PC-9 (cell line): ENCODE measurements at regions not wholly inside any gene's neighbourhood (a gene's known extent, or its start where the extent isn't known, plus 50 kb on each side); places are given as distances from the start of the nearest gene placed in this dataset.

ENCODE experiments used
- EZH2 ChIP-seq: fragments of 200-600 bp; sonication (generic); IDR thresholded peaks from 2 replicates; pipeline ENCODE4 v1.8.0; 2017; ENCODE audit warnings: antibody characterized with exemption, low read depth
- TF ChIP-seq, protein P1 (sequence below): fragments of 200-600 bp; sonication (generic); conservative IDR thresholded peaks from 2 replicates; pipeline ENCODE4 v1.6.1; 2017; ENCODE audit warnings: mixed run types, antibody characterized with exemption, mild to moderate bottlenecking, moderate library complexity

DNA sequence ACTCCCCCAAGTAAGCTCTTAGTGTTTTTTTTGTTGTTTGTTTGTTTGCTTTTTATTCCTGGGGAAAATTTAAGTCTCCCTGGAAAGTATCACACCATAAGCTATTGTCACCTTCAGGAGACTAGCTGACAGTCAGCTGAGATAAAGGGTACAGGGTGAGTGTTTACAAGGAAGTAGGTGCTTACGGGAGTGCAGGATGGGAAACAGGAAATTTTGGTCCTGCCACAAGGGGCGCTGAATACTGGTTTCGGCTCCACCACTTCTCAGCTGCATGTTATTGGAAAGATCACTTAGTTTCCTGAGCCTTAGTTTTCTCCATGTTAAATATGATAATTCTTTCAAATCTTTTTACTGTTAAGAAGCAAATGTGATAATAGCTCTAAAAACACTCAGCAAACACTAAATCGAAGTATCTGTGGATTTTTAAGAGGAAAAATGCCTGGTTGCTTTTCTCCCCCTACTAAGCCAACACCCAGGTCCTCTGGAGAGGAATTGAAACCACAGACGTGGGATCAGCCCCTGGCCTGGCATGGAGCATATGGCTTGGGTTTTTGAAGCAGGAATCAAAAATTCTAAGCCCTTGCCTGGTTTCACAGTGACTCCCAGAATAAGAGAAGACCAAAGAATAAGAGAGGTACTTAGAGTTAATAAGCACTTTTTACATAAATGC is 90.7 kb downstream of the SCN11A start:
- TF ChIP-seq, protein P1, sequence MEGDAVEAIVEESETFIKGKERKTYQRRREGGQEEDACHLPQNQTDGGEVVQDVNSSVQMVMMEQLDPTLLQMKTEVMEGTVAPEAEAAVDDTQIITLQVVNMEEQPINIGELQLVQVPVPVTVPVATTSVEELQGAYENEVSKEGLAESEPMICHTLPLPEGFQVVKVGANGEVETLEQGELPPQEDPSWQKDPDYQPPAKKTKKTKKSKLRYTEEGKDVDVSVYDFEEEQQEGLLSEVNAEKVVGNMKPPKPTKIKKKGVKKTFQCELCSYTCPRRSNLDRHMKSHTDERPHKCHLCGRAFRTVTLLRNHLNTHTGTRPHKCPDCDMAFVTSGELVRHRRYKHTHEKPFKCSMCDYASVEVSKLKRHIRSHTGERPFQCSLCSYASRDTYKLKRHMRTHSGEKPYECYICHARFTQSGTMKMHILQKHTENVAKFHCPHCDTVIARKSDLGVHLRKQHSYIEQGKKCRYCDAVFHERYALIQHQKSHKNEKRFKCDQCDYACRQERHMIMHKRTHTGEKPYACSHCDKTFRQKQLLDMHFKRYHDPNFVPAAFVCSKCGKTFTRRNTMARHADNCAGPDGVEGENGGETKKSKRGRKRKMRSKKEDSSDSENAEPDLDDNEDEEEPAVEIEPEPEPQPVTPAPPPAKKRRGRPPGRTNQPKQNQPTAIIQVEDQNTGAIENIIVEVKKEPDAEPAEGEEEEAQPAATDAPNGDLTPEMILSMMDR = peak; percentile 56
- TF ChIP-seq EZH2 = no peak
